Coronary artery (tissue), 2 donors: ENCODE measurements at regions not wholly inside any gene's neighbourhood (a gene's known extent, or its start where the extent isn't known, plus 50 kb on each side); places are given as distances from the start of the nearest gene placed in this dataset.

Experiments used
- DNase-seq: peaks from one replicate; pipeline ENCODE4 v3.0.0-alpha.2; 2017; ENCODE audit warnings: low spot score
- H3K27ac ChIP-seq, 2 donors: fragments of 200-600 bp; sonication (generic); one replicate each; pipeline ENCODE4 v1.5.1; 2016 to 2019
- H3K4me3 ChIP-seq: fragments of 200-600 bp; sonication (generic); 2 replicates; pipeline ENCODE4 v1.5.1; 2016; ENCODE audit warnings: mild to moderate bottlenecking, moderate library complexity
- TF ChIP-seq, protein P1 (sequence below): fragments of 200-600 bp; sonication (generic); IDR thresholded peaks from one replicate; pipeline ENCODE4 v1.5.1; 2019; ENCODE audit warnings: antibody characterized with exemption

DNA sequence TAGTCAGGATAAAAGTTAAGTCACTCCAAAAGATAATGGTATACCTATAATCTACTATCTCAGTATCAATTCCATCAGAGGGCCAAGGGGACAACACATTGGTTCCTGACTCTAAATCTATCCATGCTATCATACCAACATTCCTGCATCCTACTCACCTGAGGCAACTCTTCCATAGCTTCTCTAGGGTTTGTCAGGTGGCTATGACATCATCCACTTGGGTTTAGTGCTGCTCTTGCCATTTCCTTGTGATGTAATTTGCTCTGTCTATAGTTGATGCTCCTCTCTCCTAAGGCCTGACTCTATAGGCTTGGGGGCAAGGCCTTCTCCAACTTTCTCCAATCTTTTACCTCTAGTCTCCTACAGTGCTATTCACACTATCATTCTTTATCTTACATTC, 139.9 kb upstream of the FSHR start:
- DNase-seq = no peak
- TF ChIP-seq, protein P1, sequence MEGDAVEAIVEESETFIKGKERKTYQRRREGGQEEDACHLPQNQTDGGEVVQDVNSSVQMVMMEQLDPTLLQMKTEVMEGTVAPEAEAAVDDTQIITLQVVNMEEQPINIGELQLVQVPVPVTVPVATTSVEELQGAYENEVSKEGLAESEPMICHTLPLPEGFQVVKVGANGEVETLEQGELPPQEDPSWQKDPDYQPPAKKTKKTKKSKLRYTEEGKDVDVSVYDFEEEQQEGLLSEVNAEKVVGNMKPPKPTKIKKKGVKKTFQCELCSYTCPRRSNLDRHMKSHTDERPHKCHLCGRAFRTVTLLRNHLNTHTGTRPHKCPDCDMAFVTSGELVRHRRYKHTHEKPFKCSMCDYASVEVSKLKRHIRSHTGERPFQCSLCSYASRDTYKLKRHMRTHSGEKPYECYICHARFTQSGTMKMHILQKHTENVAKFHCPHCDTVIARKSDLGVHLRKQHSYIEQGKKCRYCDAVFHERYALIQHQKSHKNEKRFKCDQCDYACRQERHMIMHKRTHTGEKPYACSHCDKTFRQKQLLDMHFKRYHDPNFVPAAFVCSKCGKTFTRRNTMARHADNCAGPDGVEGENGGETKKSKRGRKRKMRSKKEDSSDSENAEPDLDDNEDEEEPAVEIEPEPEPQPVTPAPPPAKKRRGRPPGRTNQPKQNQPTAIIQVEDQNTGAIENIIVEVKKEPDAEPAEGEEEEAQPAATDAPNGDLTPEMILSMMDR = no peak
- no peak overlapping the region for H3K4me3 ChIP-seq
- no peak overlapping the region for H3K27ac ChIP-seq

DNA sequence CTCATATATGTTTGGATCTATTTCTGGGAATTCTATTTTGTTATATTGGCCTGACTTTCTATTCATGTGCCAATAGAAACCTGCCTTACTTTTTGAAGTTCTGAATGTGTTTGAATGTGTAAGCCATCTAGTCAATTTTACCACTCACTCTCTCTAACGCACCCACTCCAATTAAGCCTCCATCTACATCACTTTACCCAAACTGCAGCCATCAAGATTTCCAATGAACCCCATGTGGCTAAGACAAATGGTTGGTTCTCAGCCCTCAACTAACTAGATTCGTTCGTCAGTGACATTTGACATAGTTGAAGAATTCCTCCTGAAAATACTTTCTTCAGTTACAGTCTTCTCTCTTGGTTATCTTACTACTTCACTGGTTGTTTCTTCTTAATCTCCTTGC, 137.3 kb upstream of the FSHR start:
- H3K4me3 ChIP-seq = no peak overlapping the region
- TF ChIP-seq, protein P1 = no peak
- H3K27ac ChIP-seq = no peak overlapping the region
- DNase-seq = no peak

GRCh38 chr2:49289711-49290110, 135.4 kb upstream of the FSHR start:
- no peak for DNase-seq
- Histone ChIP-seq H3K27ac (no peak overlapping the region), H3K4me3 (no peak overlapping the region)
- TF ChIP-seq, protein P1 = no peak

GRCh38 chr2:49288902-49289700, 134.8 kb upstream of the FSHR start:
- TF ChIP-seq, protein P1 = no peak
- Histone ChIP-seq H3K4me3 (no peak overlapping the region), H3K27ac (no peak overlapping the region)
- DNase-seq = no peak

GRCh38 chr2:49288113-49288705, 133.9 kb upstream of the FSHR start:
- no peak for DNase-seq
- TF ChIP-seq, protein P1 = no peak
- Histone ChIP-seq H3K27ac (no peak overlapping the region), H3K4me3 (no peak overlapping the region)

- Histone ChIP-seq H3K27ac (no peak overlapping the region), H3K4me3 (no peak overlapping the region)
- TF ChIP-seq, protein P1 = no peak
- no peak for DNase-seq
Observed at GRCh38 chr2:49286726-49287125, 132.4 kb upstream of the FSHR start.

DNA sequence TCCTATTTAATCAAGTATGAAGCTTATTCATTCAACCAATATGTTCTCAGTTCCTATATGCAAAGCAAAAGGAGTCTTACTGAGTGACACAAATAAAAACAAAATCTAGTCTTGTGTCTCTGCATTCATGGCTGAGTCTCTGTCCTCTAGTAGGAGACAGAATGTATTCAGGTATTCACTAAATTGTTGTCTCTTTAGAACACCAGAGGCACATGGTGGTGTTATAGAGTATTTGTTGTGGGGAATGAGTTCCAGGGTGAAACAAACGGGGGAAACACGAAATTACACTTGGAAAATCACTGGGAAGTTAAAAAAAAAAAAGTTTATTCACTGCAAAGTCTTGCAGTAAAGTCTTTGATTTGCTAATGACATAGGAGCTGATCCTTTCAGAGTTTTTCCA, 131.7 kb upstream of the FSHR start:
- H3K27ac ChIP-seq = no peak overlapping the region
- no peak overlapping the region for H3K4me3 ChIP-seq
- DNase-seq = no peak
- TF ChIP-seq, protein P1 = no peak
